Astrocyte (in vitro differentiated cells and primary cell): ENCODE measurements at regions not wholly inside any gene's neighbourhood (a gene's known extent, or its start where the extent isn't known, plus 50 kb on each side); places are given as distances from the start of the nearest gene placed in this dataset.
A peak's percentile ranks its signal among the peaks of the same experiment; 100 is the strongest.

Experiments
- DNase-seq: peaks from one replicate; pipeline ENCODE4 v3.0.0-alpha.2; 2010; ENCODE audit warnings: low read depth
- FAIRE-seq: peaks from 2 replicates; lab custom pipeline; 2011; peaks lifted over from hg19 to GRCh38; lab: Jason Lieb, UNC
- H2AFZ ChIP-seq: 2 replicates; pipeline ENCODE4 v1.6.0; 2012; ENCODE audit warnings: low read depth, low read length, inconsistent platforms
- H3K27ac ChIP-seq: 2 replicates; pipeline ENCODE4 v1.5.1; 2011; ENCODE audit warnings: low read depth, low read length, inconsistent platforms
- H3K27me3 ChIP-seq: 2 replicates; pipeline ENCODE4 v1.6.0; 2011; ENCODE audit warnings: low read length, inconsistent platforms; ENCODE audit not compliant: insufficient read depth
- H3K36me3 ChIP-seq: 2 replicates; pipeline ENCODE4 v1.5.1; 2011; ENCODE audit warnings: low read length, inconsistent platforms; ENCODE audit not compliant: insufficient read depth
- H3K4me1 ChIP-seq: 2 replicates; pipeline ENCODE4 v1.5.1; 2011; ENCODE audit warnings: low read length, inconsistent platforms; ENCODE audit not compliant: insufficient read depth
- H3K4me2 ChIP-seq: 2 replicates; pipeline ENCODE4 v1.6.0; 2012; ENCODE audit warnings: low read length, inconsistent platforms
- H3K4me3 ChIP-seq: 2 replicates; pipeline ENCODE4 v1.5.1; 2011; ENCODE audit warnings: low read depth, mild to moderate bottlenecking, low read length, inconsistent platforms; ENCODE audit not compliant: insufficient read depth
- H3K79me2 ChIP-seq: 2 replicates; pipeline ENCODE4 v1.6.0; 2012; ENCODE audit warnings: mild to moderate bottlenecking, low read length, inconsistent platforms; ENCODE audit not compliant: insufficient read depth
- H3K9ac ChIP-seq: 2 replicates; pipeline ENCODE4 v1.6.0; 2012; ENCODE audit warnings: mild to moderate bottlenecking, low read length, inconsistent platforms
- H3K9me3 ChIP-seq: 2 replicates; pipeline ENCODE4 v1.5.1; 2012; ENCODE audit warnings: low read depth, mild to moderate bottlenecking, low read length, inconsistent platforms; ENCODE audit not compliant: insufficient read depth
- H4K20me1 ChIP-seq: 2 replicates; pipeline ENCODE4 v1.6.0; 2012; ENCODE audit warnings: low read length, inconsistent platforms; ENCODE audit not compliant: insufficient read depth
- H3K27ac Mint-ChIP-seq: one replicate; pipeline ENCODE4 v1.8.0; 2021; ENCODE audit warnings: mild to moderate bottlenecking, mixed read lengths; ENCODE audit not compliant: unreplicated experiment
- H3K27me3 Mint-ChIP-seq: one replicate; pipeline ENCODE4 v1.8.0; 2021; ENCODE audit warnings: low read depth, mixed read lengths; ENCODE audit not compliant: unreplicated experiment
- H3K36me3 Mint-ChIP-seq: one replicate; pipeline ENCODE4 v1.8.0; 2021; ENCODE audit warnings: low read depth, mixed read lengths; ENCODE audit not compliant: unreplicated experiment
- H3K4me1 Mint-ChIP-seq: one replicate; pipeline ENCODE4 v1.8.0; 2021; ENCODE audit warnings: low read depth, mixed read lengths; ENCODE audit not compliant: unreplicated experiment
- H3K4me3 Mint-ChIP-seq: one replicate; pipeline ENCODE4 v1.8.0; 2021; ENCODE audit warnings: mild to moderate bottlenecking, moderate library complexity, mixed read lengths; ENCODE audit not compliant: unreplicated experiment
- H3K9me3 Mint-ChIP-seq: one replicate; pipeline ENCODE4 v1.8.0; 2021; ENCODE audit warnings: mild to moderate bottlenecking, mixed read lengths; ENCODE audit not compliant: unreplicated experiment
- EZH2 ChIP-seq: IDR thresholded peaks from 2 replicates; pipeline ENCODE4 v1.6.1; 2012; ENCODE audit warnings: mild to moderate bottlenecking, low read length, inconsistent platforms; ENCODE audit not compliant: insufficient read depth
- TF ChIP-seq, protein P1 (sequence below): IDR thresholded peaks from 2 replicates; pipeline ENCODE4 v1.5.1; 2011; ENCODE audit warnings: low read depth, mild to moderate bottlenecking, inconsistent platforms, low read length, moderate library complexity; ENCODE audit not compliant: insufficient read depth

DNA sequence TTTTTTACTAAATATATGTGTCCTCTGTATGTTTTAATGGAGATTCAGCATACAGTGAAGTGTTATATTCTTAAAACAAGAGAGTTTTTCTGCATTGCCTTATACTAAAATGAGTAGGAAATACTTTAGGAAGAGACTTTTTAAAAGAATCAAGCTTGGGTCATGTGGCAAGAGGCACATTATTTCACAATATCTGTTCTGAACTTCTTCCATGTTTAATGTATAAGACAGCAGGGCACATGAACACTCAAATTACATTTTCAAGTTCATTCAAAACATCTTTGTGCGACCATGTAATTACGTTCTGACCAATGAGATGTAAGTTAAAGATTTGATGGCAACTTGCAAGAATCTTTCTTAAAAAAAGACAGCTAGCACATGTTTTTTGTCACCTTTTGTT is 1055.9 kb downstream of the NR2F1-AS1 start:
- H3K9me3 ChIP-seq = no peaks in the 10 kb centered on the region
- H3K9ac ChIP-seq = no peak overlapping the region
- no peaks in the 10 kb centered on the region for H3K79me2 ChIP-seq
- no peaks in the 10 kb centered on the region for H3K36me3 ChIP-seq
- H3K27me3 Mint-ChIP-seq = no peaks in the 10 kb centered on the region
- H3K9me3 Mint-ChIP-seq = no peaks in the 10 kb centered on the region
- no peak overlapping the region for H3K4me2 ChIP-seq
- H3K27ac Mint-ChIP-seq = no peak overlapping the region
- H3K4me1 Mint-ChIP-seq = peaks cover 6% of the 10 kb centered on the region
- no peak overlapping the region for H3K4me3 ChIP-seq
- no peaks in the 10 kb centered on the region for H3K36me3 Mint-ChIP-seq
- H3K4me3 Mint-ChIP-seq = no peak overlapping the region
- TF ChIP-seq, protein P1, sequence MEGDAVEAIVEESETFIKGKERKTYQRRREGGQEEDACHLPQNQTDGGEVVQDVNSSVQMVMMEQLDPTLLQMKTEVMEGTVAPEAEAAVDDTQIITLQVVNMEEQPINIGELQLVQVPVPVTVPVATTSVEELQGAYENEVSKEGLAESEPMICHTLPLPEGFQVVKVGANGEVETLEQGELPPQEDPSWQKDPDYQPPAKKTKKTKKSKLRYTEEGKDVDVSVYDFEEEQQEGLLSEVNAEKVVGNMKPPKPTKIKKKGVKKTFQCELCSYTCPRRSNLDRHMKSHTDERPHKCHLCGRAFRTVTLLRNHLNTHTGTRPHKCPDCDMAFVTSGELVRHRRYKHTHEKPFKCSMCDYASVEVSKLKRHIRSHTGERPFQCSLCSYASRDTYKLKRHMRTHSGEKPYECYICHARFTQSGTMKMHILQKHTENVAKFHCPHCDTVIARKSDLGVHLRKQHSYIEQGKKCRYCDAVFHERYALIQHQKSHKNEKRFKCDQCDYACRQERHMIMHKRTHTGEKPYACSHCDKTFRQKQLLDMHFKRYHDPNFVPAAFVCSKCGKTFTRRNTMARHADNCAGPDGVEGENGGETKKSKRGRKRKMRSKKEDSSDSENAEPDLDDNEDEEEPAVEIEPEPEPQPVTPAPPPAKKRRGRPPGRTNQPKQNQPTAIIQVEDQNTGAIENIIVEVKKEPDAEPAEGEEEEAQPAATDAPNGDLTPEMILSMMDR = no peak
- TF ChIP-seq EZH2 = no peak
- no peaks in the 10 kb centered on the region for H4K20me1 ChIP-seq
- H3K27ac ChIP-seq = no peak overlapping the region
- H2AFZ ChIP-seq = no peak overlapping the region
- no peak for DNase-seq
- H3K27me3 ChIP-seq = no peaks in the 10 kb centered on the region
- FAIRE-seq = no peak
- H3K4me1 ChIP-seq = no peaks in the 10 kb centered on the region

DNA sequence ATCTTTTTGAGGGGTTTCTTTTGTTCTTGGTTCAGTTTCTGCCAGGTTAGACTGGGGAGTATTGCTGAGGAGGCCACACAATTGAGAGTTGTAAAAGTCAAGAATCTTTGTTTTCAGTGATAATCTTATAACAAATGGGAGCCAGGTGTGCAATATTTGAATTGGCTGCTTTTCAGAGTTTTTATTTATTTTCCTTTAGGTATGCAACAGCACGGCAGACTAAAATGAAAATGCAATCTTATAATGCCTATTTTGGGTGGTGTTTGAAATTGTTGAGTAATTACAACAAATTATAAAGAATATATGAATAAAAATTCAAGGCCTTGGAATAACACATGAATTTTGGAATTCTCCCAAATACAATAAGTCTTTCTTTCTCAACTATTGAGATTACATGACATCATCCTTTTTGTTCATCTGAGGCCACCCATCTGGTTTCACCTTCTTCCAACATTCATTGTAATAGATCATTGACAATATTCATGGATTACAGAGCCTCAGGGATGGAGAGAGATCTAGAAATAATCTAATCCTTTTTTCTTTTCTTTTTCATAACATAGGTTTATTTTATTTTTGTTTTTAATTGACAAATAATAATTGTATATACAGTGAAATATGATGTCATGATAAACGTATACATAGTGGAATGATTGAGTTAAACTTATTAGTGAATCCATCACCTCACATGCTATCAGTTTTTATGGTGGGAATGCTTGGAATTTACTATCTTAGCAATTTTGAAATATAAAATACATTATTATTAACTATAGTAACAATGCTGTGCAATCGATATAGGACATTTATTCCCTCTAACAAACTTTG is 1061.0 kb downstream of the NR2F1-AS1 start:
- H3K4me1 Mint-ChIP-seq = peaks cover 4% of the 10 kb centered on the region
- H3K27me3 Mint-ChIP-seq = no peaks in the 10 kb centered on the region
- no peak overlapping the region for H3K27ac ChIP-seq
- no peak overlapping the region for H3K9ac ChIP-seq
- H3K4me2 ChIP-seq = no peak overlapping the region
- no peak for FAIRE-seq
- no peak for TF ChIP-seq EZH2
- TF ChIP-seq, protein P1 = no peak
- peak; percentile 59 for DNase-seq
- H3K27me3 ChIP-seq = no peaks in the 10 kb centered on the region
- H3K4me3 ChIP-seq = no peak overlapping the region
- no peak overlapping the region for H3K27ac Mint-ChIP-seq
- H2AFZ ChIP-seq = no peak overlapping the region
- H4K20me1 ChIP-seq = no peaks in the 10 kb centered on the region
- no peaks in the 10 kb centered on the region for H3K36me3 Mint-ChIP-seq
- no peaks in the 10 kb centered on the region for H3K79me2 ChIP-seq
- no peak overlapping the region for H3K4me3 Mint-ChIP-seq
- no peaks in the 10 kb centered on the region for H3K4me1 ChIP-seq
- H3K9me3 ChIP-seq = no peaks in the 10 kb centered on the region
- H3K36me3 ChIP-seq = no peaks in the 10 kb centered on the region
- H3K9me3 Mint-ChIP-seq = no peaks in the 10 kb centered on the region

DNA sequence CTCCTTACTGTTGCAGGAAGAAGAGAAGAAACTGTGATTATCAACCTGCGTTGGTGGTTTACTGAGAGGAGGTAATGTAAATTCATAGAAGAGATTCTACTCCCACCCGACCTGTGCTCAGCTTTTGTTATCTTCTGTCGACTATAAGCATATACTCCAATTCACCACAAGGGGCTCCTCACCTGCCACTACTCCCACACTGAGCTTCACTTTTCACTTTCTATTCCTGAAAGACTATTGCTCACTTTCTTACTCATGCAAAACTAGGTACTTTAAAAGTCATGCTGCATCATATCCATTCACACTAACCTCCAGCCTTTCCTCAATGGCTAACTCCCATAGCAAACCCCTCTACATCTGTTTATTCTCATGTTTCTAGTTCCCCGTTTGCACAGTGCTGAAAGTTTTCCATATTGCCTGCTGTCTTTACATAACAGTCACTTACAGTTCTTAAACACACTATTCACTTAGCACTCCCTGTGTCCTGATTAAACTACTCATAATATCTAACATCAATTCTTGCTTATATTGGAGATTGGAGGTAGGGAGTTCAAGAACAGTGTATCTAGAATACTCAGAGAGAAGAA is 1062.6 kb downstream of the NR2F1-AS1 start:
- Histone ChIP-seq H3K27me3 (no peaks in the 10 kb centered on the region), H3K9ac (no peak overlapping the region), H3K4me1 (no peaks in the 10 kb centered on the region), H3K4me2 (no peak overlapping the region), H3K27ac (no peak overlapping the region), H3K4me3 (no peak overlapping the region), H3K9me3 (no peaks in the 10 kb centered on the region), H4K20me1 (no peaks in the 10 kb centered on the region), H2AFZ (no peak overlapping the region), H3K36me3 (no peaks in the 10 kb centered on the region), H3K79me2 (no peaks in the 10 kb centered on the region)
- DNase-seq (peak; percentile 45), FAIRE-seq (peak; percentile 32)
- H3K27me3 Mint-ChIP-seq = no peaks in the 10 kb centered on the region
- peaks cover under 1% of the 10 kb centered on the region for H3K4me1 Mint-ChIP-seq
- H3K4me3 Mint-ChIP-seq = no peak overlapping the region
- H3K36me3 Mint-ChIP-seq = no peaks in the 10 kb centered on the region
- H3K9me3 Mint-ChIP-seq = peaks cover 7% of the 10 kb centered on the region
- no peak for TF ChIP-seq EZH2
- TF ChIP-seq, protein P1 = peak; percentile 72
- H3K27ac Mint-ChIP-seq = no peak overlapping the region
